GF-D8 (cell line): ENCODE measurements at regions not wholly inside any gene's neighbourhood (a gene's known extent, or its start where the extent isn't known, plus 50 kb on each side); places are given as distances from the start of the nearest gene placed in this dataset.
"Not testable (repeated sequence)": the region's sequence is repeated elsewhere in the genome, so short reads cannot be mapped to it uniquely, and the experiment has no call there.

Experiments
- DNase-seq: peaks from one replicate; lab custom pipeline; 2025; lab: John Stamatoyannopoulos, UW

GRCh38 chr1:31510853-31511789 lies 65.2 kb upstream of the TINAGL1 start:
- no peak for DNase-seq

GRCh38 chr1:31511848-31512615 lies 64.3 kb upstream of the TINAGL1 start:
- no peak for DNase-seq

GRCh38 chr1:31514117-31514516 lies 62.2 kb upstream of the TINAGL1 start:
- DNase-seq = no peak

DNA sequence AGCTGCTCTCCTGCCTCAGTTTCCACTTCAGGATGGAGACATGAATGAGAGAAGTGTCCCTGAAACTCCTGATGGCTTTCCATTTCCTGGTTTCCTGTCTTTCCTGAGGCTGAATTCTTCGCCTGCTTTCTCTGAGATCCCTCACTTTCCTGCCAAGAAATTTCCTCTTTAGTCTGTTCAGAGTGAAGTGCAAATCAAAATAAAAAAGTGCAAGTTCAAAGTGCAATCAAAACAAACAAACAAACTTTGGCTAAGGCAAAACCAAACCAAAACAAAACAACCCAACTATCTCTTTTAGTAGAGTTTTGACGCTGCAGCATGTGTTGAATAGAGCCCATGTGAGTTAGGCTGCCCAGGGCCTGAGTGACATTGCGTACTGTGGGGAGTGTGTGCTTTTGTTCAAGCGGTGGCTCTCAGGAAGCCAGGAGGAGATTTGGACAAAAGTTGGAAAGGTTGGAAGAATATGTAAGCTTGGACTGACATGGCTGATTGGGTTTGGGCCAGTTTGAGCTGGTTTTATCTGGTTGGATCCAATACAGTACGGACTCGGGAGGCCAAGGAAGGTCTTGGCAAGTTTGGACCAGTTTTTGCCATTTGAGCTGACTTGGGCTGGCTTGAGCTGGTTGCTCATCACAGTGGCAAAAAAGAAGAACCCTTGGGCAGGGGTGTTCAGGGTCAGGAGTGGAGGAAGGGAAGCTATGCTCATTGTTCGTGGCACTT lies 61.1 kb upstream of the TINAGL1 start:
- no peak for DNase-seq

DNA sequence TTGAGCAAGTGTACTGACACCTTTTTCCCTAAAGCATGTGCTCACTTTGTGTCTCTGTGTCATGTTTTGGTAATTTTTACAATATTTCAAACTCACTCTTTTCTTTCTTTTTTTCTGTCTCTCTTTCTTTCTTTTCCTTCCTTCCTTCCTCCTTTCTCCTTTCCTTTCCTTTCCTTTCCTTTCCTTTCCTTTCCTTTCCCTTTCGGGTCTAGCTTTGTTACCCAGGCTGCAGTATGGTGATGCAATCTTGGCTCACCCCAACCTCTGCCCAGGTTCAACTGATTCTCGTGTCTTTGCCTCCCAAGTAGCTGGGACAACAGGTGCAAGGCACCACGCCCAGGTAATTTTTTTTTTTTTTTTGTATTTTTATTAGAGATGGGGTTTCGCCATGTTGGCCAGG lies 60.4 kb upstream of the TINAGL1 start:
- DNase-seq = no peak

GRCh38 chr1:31517301-31517700 lies 59.0 kb upstream of the TINAGL1 start:
- DNase-seq = no peak

DNA sequence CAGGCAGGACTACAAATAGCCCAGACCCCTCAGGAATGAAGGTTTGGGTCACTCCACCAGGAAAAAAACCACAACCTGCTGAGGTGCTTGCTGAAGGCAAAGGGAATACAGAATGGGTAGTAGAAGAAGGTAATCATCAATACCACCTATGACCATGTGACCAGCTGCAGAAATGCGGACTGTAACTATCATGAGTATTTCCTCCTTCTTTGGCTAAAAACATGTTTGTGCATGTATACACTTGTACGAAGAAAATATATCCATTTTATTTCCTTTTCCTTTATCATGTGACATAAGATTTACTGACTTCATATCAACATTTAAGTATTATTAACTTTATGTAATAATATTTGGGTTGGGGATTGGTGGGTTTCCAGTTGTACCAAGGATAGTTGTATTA lies 58.3 kb upstream of the TINAGL1 start:
- not testable (repeated sequence) for DNase-seq

DNA sequence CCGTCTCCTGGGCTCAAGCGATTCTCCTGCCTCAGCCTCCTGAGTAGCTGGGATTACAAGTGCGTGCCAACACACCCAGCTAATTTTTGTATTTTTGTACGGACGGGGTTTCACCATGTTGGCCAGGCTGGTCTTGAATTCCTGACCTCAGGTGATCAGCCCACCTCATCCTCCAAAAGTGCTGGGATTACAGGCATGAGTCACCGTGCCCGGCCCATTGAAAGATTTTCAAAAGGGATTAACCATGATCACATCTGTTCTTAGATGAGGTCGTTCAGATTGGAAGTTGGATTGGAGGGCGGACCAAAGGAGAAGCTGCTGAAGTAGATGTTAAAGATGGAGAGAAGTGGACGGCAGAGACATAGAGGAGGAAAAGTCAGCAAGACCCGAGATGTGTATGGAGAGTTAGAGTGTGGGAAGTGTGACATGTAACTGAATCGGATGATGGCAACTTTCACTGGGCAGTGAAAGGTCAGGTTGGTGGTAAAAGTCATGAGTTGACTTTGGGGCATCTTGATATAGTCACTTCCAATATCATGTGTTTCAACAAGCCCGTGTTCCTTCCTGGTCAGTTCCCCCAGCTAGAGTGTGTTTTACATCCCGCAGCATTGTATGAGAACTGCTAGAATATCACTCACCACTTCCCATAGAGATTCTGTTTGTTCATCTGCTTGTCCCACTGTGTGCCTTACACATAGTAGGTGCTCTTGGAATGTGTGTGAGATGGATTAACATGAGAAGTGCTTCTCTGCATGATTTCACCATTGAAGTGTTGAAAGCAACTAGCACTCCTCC lies 54.4 kb upstream of the TINAGL1 start:
- no peak for DNase-seq

- DNase-seq = no peak
Measured at GRCh38 chr1:31522556-31522845, 53.8 kb upstream of the TINAGL1 start.

GRCh38 chr1:31523012-31523411 lies 53.3 kb upstream of the TINAGL1 start:
- no peak for DNase-seq

DNA sequence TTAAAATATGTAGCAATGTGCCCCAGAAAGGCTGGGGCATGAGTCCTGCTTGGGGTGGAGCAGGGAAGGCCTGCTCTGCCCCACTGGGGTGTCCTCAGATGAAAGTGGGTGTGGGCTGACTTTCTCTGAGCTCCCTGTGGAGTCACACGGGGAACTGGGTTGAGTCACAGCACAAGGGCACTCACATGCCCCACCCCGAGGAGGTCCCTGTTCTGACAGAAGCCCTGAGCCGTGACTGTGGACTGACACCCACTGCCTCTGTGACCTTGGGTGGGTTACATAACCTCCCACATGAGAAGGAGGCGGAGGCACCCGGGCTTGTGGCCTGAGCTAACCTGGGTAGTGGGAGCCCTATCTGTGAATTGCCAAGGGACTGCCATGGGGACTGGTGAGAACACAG lies 52.5 kb upstream of the TINAGL1 start:
- no peak for DNase-seq

DNA sequence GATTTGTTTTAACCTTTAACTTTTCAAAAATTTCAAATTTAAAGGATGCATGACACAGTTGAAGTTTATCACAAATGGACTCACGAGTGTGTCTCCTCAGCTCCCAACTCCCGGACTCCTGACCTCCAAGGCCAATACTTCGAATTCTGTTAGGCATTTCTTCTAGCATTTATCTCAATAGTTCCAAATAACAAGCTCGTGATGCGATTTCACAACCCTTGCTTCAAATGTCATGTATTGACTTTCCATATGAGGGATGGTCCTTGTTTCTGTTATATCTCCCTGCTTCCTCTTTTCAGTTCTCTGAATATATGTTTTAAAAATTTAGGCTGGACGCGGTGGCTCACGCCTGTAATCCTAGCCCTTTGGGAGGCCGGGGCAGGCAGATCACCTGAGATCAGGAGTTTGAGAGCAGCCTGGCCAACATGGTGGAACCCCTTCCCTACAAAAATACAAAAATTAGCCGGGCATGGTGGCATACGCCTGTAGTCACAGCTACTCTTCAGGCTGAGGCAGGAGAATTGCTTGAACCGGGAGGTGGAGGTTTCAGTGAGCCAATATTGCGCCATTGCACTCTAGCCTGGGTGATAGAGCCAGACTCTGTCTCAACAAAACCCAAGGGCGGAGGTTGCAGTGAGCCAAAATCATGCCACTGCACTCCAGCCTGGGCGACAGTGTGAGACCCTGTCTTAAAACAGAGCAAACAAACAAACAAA lies 52.0 kb upstream of the TINAGL1 start:
- no peak for DNase-seq
